Ishikawa (cell line): ENCODE measurements at regions not wholly inside any gene's neighbourhood (a gene's known extent, or its start where the extent isn't known, plus 50 kb on each side); places are given as distances from the start of the nearest gene placed in this dataset.

Source experiments
- EP300 ChIP-seq: IDR thresholded peaks from 2 replicates; pipeline ENCODE4 v1.6.1; 2012; ENCODE audit warnings: borderline replicate concordance
- FOXM1 ChIP-seq: IDR thresholded peaks from 2 replicates; pipeline ENCODE4 v1.6.1; 2012; ENCODE audit warnings: low read depth, borderline replicate concordance
- RAD21 ChIP-seq: IDR thresholded peaks from 2 replicates; pipeline ENCODE4 v1.6.1; 2012; ENCODE audit warnings: low read depth
- TAF1 ChIP-seq: IDR thresholded peaks from 2 replicates; pipeline ENCODE4 v1.6.1; 2012; ENCODE audit warnings: low read depth, mild to moderate bottlenecking
- TEAD4 ChIP-seq: IDR thresholded peaks from 2 replicates; pipeline ENCODE4 v1.6.1; 2012
- ZBTB7A ChIP-seq: IDR thresholded peaks from 2 replicates; pipeline ENCODE4 v1.6.1; 2012; ENCODE audit warnings: low read depth

- no peak for TF ChIP-seq ZBTB7A
- no peak for TF ChIP-seq RAD21
- TF ChIP-seq EP300 = no peak
- no peak for TF ChIP-seq TAF1
- TF ChIP-seq FOXM1 = no peak
- no peak for TF ChIP-seq TEAD4
Measured at GRCh38 chr11:97973352-97973857, 1047.3 kb upstream of the CNTN5 start.
